Left ventricle myocardium superior (tissue), 1 donor: ENCODE measurements at regions not wholly inside any gene's neighbourhood (a gene's known extent, or its start where the extent isn't known, plus 50 kb on each side); places are given as distances from the start of the nearest gene placed in this dataset.

Experiments
- ATAC-seq: fragments of 200-7000 bp; cut with Tn5 transposase; one replicate; pipeline ENCODE4 v1.9.1; 2020; ENCODE audit warnings: mild to moderate bottlenecking, moderate library complexity
- DNase-seq: peaks from one replicate; pipeline ENCODE4 v3.0.0-alpha.2; 2020
- intact Hi-C: fragments of 100-400 bp; cut with micrococcal nuclease; formaldehyde crosslinking; loops from one replicate; pipeline ENCODE4 v1.11.0; 2022
- donor health status: DM: no; HTN: yes; CAD: no; lungs with severe emphysema.

- no peak for DNase-seq
- ATAC-seq = peak; percentile 30
- intact Hi-C loops = no loop called here
Measured at GRCh38 chr12:46535376-46535775, 162.8 kb upstream of the SLC38A2 start.

DNA sequence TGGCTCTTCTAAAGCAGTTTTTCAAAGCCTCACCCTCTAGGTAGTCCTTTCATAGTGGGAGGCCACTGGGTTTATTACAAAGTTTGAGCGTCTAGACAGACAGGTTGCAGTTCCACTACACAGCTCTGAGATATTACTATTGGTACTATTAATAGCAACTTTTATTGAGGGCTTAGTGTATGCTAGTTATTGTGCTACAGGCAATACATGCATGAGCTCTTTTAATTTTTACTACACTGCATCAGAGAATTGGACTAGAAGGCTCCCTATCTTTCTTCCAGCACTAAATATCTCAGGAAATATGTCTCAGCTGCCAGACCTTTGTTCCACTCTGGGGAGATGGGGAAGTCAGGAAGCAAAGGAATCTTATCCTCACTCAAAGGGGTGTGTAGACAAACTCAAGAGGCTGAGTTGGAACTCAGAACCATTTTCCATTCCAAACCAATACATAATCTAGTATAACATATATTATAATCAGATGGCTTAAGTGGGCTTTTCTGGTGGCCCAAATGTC, 161.8 kb upstream of the SLC38A2 start:
- DNase-seq = no peak

GRCh38 chr12:46533723-46534122, 161.2 kb upstream of the SLC38A2 start:
- DNase-seq = no peak
- intact Hi-C loops = no loop called here
- ATAC-seq = peak; percentile 14

More for the DNA sequence above, 161.8 kb upstream of the SLC38A2 start:
- peak; percentile 65 for ATAC-seq
- intact Hi-C loops = no loop called here

DNA sequence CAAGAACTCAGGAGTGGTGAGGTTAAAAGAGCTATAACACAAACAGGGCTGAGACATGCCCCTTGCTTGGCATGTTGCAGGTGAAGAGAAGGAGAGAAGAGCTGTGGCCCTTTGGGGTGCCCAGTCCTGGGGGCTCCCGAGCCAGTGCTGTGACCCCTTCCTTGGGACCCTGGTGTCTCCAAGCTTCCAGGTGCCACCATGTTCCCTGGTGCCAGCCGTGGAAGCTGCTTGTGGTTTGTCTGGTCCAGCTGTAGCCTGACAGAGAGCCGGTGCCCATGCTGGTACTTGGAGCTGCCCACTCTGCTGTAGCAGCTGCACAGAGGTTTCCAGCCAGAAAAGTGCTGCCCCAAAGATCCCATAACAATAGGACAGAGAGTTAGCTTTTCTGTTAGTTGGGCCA, 159.2 kb upstream of the SLC38A2 start:
- intact Hi-C loops = no loop called here
- no peak for ATAC-seq
- no peak for DNase-seq

DNA sequence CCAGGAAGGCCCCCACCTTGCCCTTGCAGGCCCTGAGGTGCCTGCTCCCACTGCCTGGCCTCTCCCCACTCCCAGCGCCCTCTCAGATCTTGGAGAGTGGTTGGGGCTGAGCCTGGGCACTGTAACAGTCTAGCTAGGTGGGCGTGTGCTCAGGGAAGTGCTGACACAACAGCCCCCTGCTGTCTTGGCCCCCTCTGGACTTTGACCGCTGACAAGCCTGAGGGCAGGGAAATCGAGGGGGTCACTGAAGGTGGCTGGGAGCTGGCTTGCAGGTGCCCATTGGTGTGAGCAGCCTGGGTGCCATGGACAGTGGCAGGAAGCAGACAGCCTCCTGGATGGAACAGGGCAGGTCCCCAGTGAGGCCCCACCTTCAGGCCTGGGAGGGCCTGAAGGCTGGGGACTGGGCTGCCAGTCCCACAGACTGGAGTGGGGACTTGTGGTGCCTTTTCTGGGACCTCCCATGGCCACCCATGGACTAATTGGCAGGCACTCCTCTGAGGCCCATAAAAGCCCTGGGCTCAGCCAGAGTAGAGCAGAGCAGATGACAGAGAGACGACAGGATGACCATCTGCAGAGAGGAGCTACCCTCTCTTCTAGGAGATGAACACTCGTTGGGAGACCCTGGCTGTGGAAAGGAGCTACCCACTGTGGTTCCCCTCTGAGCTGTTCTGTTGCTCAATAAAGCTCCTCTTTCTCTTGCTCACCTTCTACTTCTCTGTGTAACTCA, 158.6 kb upstream of the SLC38A2 start:
- intact Hi-C loops = no loop called here
- ATAC-seq (no peak), DNase-seq (no peak)

DNA sequence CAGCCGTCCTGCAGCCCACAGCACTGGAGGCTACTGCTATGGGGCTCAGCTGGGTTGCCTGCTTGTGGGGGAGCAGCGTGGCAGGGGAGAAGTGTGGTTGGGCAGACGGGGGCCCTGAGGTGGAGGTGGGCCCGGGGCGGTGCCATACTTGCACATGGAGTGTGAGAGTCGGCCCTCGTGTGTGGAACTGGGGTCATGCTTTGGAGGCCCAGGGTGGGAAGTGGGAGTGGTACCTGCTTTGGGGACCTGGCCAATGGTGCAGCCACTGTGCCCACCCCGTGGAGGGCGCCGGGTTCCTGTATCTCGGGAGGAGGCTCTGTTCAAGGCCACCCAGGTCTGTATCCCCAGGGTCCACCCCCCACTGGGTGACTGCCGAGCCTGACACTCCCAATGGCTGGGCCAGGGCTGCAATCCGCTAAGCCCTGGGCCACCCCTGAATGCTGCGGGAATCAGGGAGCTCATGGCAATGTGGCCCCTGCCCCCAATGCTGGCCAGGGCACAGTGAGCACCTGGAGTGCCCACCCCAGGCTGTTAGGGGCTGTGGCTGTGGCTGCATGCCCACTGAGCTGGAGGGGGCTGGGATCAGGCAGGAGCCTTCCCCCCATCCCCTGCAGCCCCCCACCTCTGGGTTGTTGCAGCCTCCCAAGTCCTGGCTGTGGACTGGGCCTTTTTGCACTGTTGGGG, 157.9 kb upstream of the SLC38A2 start:
- ATAC-seq = no peak
- DNase-seq = peak; percentile 21
- intact Hi-C loops = no loop called here

GRCh38 chr12:46526233-46526632, 153.7 kb upstream of the SLC38A2 start:
- intact Hi-C loops = loop anchor here (10.0 kb wide), 1 partner anchor 51 kb away; no protein-coding TSS in a partner anchor
- ATAC-seq = no peak
- DNase-seq = peak; percentile 14

DNA sequence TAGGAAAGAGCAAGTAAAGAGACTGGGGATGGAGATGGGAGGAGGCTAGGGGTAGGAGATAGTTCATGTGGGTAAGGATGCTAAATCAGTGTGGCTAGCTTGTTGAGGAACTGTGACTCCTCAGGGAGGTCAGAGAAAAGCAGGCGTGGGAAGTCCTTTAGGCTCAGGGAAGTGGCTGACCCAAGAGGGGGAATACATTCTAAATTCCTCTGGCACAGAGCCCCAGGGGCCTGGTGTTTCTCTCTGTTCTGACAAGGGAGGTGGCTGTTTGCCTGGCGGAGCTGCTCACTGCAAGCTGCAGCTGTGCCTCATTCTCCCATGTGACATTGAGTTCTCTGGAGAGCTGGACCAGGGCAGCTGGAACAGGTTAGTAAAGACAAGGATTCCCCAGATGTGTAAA, 152.2 kb upstream of the SLC38A2 start:
- ATAC-seq (peak; percentile 98), DNase-seq (peak; percentile 92)
- intact Hi-C loops = loop anchor here (10.0 kb wide), 1 partner anchor 50 kb away; no protein-coding TSS in a partner anchor

DNA sequence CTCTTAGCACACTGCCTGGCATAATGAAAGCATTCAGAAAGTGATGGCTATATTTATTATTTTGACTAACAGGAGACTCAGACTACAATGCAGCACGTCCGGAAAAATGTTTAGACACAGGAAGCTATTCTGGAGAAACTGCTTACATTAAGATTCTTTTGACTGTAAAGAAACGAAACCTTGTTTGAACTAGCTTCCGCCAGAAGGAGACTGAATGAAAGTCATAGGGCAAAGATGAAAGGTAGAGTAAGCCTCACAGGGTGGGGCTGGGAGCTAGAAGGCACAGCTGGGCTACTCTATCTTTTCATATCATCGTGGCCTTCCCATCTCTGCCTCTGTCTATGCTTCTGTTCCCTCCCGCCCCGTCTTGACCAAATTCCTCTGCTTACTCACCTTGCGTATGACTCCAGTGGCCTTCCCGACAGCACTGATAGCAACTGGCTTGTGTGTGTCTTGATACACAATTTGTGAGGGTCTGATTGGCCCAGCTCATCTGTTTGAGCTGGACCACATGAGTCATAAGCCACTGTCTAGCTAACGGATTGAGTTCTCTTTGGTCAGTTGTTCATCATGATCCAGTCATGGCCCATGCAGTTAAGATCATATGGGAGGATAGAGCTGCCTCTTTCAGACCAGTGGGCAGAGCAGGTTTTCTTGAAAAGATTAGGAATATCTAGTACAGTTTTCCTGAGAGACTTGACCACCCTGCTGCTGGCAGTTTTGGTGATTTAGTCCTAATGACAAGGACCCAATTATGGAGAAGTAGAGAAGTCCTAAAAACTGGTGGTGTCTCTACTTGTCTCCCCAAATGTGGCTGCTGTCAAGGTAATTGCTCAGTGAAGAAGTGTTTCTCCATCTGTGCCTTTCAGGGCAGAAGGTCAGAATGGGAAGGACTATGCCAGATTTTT, 151.5 kb upstream of the SLC38A2 start:
- intact Hi-C loops = loop anchor here (10.0 kb wide), 1 partner anchor 49 kb away; no protein-coding TSS in a partner anchor
- ATAC-seq (no peak), DNase-seq (no peak)

DNA sequence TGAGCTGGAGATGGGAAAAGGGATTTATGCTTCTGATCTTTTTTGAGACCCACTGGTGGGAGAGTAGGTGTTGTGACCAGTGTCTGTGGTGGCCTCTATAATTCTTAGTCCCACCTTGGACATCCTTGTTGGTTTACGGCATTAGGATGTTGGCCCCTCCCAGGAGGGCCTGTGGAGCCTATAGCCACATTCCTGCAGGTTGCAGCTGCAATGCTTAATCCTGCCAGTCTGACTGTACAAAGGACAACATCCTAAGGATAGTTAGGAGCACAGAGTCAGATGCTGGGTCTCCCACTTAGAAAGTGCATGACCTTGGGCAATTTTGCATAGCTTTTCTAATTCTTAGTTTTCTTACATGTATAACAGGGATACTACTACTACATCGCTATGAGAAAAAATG, 150.9 kb upstream of the SLC38A2 start:
- DNase-seq (no peak), ATAC-seq (no peak)
- intact Hi-C loops = loop anchor here (10.0 kb wide), 1 partner anchor 49 kb away; no protein-coding TSS in a partner anchor

- ATAC-seq (no peak), DNase-seq (no peak)
- intact Hi-C loops = loop anchor here (10.0 kb wide), 1 partner anchor 47 kb away; no protein-coding TSS in a partner anchor
Measured at GRCh38 chr12:46522071-46522470, 149.5 kb upstream of the SLC38A2 start.

DNA sequence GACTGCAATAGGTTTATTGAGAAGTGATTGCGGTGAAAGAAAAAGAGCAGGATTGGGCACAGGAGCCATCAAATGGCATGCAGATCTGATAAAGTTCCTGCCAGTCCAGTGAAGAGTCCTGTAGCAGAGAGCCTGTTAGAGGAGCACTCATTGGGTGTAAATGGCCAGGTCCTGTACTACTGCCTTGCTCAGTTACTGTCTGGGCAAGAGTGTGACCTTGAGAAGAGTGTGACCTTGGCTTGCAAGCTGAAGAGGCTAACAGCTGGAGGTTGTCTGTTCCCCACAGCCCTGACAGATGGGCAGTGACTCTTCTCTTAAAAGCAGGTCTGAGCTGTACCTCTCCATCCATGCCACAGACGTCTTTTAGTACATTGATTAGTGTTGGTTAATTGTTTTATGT, 148.6 kb upstream of the SLC38A2 start:
- ATAC-seq (no peak), DNase-seq (no peak)
- intact Hi-C loops = loop anchor here (10.0 kb wide), 1 partner anchor 46 kb away; no protein-coding TSS in a partner anchor

DNA sequence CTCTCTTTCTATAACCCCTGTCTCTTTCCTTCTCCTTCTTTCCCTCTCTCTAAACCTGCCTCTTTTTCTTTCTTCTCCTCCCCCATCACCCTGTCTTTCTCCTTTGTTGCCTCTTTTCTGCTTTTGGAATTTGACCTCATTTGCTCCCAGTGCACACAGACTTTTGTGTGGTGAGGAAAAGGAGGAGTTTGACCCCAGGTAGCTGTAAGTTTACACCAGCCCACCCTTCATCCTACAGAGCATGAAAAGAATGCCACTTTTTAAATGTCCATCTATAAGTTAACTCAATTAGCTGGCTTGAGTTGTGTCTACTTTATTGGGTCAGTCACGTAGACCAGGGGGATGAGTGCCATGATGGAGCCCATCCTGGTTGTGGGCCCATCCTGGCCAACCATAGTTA, 146.8 kb upstream of the SLC38A2 start:
- intact Hi-C loops = no loop called here
- no peak for ATAC-seq
- DNase-seq = no peak

GRCh38 chr12:46518729-46519128, 146.2 kb upstream of the SLC38A2 start:
- intact Hi-C loops = no loop called here
- ATAC-seq (no peak), DNase-seq (no peak)

GRCh38 chr12:46518169-46518568, 145.6 kb upstream of the SLC38A2 start:
- DNase-seq (peak; percentile 24), ATAC-seq (no peak)
- intact Hi-C loops = no loop called here

DNA sequence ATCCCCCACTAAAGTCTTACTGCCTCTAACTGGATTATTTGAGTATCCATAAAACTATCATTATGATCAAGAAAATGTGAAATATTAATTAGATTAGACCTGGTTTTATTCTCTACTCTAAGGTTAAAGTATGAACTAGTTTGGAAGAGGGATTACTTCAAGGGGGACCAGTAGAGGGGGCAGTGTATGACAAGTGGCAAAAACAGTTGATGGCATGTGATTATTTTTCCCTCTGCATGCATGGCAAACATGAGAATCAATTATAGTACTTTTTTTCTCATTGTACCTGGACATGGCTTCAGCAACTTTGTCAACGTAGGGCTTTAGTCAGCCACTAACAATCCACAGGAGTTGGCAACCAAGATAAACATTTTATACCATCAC, 145.0 kb upstream of the SLC38A2 start:
- DNase-seq (no peak), ATAC-seq (no peak)
- intact Hi-C loops = no loop called here

- intact Hi-C loops = no loop called here
- ATAC-seq = peak; percentile 11
- no peak for DNase-seq
Measured at GRCh38 chr12:46516933-46517578, 144.5 kb upstream of the SLC38A2 start.

- intact Hi-C loops = no loop called here
- peak; percentile 21 for ATAC-seq
- no peak for DNase-seq
Measured at GRCh38 chr12:46516238-46516932, 143.8 kb upstream of the SLC38A2 start.
